HL-60 (cell line): ENCODE measurements at regions not wholly inside any gene's neighbourhood (a gene's known extent, or its start where the extent isn't known, plus 50 kb on each side); places are given as distances from the start of the nearest gene placed in this dataset.

ENCODE experiments used
- CTCF ChIP-seq: IDR thresholded peaks from one replicate; pipeline ENCODE4 v1.5.1; 2011; ENCODE audit warnings: low read length, control low read depth, inconsistent platforms; ENCODE audit not compliant: insufficient read depth
- POLR2AphosphoS5 ChIP-seq: IDR thresholded peaks from 2 replicates; pipeline ENCODE4 v1.6.1; 2012; ENCODE audit warnings: low read depth

DNA sequence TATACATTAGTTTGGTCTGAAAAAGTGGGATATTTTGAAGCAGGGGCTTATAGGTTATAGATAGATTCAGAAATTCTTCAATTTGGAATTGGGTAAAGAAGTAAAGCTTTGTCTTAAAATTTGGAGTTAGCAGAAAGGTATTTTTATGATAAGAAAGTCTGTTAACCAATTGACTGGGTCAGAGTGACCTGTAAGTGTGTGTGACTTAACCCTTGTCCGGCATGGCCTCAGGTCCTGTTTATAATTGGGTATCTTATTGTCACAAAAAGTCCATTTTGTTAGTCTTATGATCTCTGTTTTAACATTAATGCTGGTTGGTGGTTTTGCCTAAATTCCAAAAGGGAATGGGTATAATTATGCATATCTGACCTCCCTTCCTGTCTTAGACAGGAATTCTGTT, 444.2 kb upstream of the NAALADL2 start:
- TF ChIP-seq CTCF: no peak
- no peak for TF ChIP-seq POLR2AphosphoS5
